ENCODE measurements at regions not wholly inside any gene's neighbourhood (a gene's known extent, or its start where the extent isn't known, plus 50 kb on each side); places are given as distances from the start of the nearest gene placed in this dataset.

DNA sequence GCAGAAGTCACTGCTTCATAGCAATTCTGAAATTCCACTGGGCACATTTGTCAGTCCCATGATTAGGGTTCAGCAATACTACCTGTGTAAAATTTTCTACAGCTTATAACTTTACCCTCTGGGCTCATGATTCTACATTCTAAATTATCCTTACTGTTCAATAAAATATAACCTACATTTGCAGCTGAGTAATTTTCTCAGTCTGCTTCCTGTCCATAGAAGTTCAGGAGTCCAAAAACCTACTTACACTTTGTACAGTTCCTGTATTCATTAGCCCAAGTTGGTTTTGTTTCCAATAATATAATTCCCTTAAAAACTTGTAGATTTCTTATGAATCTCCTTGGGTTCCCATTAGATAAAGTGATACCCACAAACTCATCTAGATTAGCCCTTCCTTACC lies 295.3 kb downstream of the SP3 start:
- ATAC-seq: no peak
- intact Hi-C loops (cut with DNase I): no loop called here
- TF ChIP-seq, protein P1, sequence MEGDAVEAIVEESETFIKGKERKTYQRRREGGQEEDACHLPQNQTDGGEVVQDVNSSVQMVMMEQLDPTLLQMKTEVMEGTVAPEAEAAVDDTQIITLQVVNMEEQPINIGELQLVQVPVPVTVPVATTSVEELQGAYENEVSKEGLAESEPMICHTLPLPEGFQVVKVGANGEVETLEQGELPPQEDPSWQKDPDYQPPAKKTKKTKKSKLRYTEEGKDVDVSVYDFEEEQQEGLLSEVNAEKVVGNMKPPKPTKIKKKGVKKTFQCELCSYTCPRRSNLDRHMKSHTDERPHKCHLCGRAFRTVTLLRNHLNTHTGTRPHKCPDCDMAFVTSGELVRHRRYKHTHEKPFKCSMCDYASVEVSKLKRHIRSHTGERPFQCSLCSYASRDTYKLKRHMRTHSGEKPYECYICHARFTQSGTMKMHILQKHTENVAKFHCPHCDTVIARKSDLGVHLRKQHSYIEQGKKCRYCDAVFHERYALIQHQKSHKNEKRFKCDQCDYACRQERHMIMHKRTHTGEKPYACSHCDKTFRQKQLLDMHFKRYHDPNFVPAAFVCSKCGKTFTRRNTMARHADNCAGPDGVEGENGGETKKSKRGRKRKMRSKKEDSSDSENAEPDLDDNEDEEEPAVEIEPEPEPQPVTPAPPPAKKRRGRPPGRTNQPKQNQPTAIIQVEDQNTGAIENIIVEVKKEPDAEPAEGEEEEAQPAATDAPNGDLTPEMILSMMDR (IDR thresholded peaks at IDR 0.05): no peak
- TF ChIP-seq POLR2A (IDR thresholded peaks at IDR 0.05): no peak
- H3K9me3 ChIP-seq: no peaks in the 10 kb centered on the region
- no peaks in the 10 kb centered on the region for H3K4me1 ChIP-seq
- no peak overlapping the region for H3K4me3 ChIP-seq
- no peak for DNase-seq
- H3K27me3 ChIP-seq: peaks cover 0 to 6% of the 10 kb centered on the region in 2 donors
- no peaks in the 10 kb centered on the region for H3K36me3 ChIP-seq
- no peak overlapping the region for H3K27ac ChIP-seq

DNA sequence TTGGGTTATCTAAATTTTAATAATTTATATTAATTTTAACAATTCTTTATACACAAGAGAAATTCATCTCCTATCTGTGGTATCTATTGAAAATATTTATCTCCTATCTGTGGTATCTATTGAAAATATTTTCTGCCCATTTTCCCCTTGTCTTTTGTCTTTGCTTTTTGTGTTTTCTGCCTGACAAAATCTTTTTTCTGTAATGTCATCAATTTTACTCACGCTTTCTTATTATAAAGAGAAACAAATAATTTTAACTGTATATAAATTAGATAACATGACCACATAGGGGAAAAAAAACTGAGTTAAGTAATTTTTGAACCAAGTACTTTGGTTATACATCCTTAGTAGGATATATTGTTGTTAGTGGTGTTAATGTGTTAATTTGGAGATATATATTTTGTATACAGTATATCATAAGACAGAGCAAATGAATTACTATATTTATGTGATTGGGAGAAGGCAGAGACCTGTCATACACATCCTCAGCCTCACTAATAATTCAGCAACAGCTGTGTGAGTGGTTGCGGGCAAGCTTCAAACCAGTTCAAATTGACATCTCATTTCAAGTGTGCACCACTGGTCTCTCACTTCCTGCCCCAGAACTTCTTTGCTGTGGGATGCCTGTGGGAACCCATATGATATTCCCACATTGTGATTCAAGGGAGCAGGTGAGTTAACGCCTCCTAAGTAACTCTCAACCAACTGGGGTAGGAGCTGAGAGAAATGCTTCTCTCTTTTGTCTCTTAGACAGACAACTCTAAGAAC lies 292.4 kb downstream of the SP3 start:
- no peaks in the 10 kb centered on the region for H3K4me1 ChIP-seq
- no peaks in the 10 kb centered on the region for H3K9me3 ChIP-seq
- H3K27ac ChIP-seq: no peak overlapping the region
- no peak for DNase-seq
- no peak overlapping the region for H3K4me3 ChIP-seq
- peaks cover 0 to 6% of the 10 kb centered on the region in 2 donors for H3K27me3 ChIP-seq
- ATAC-seq: no peak
- WGBS (ENCODE audit: insufficient coverage, low coverage, low lambda C conversion rate, missing lambda C conversion rate): 90% methylated on average over 2 of the region's 3 CpGs
- TF ChIP-seq, protein P1 (IDR thresholded peaks at IDR 0.05): no peak
- TF ChIP-seq POLR2A (IDR thresholded peaks at IDR 0.05): no peak
- intact Hi-C loops (cut with DNase I): no loop called here
- H3K36me3 ChIP-seq: no peaks in the 10 kb centered on the region

DNA sequence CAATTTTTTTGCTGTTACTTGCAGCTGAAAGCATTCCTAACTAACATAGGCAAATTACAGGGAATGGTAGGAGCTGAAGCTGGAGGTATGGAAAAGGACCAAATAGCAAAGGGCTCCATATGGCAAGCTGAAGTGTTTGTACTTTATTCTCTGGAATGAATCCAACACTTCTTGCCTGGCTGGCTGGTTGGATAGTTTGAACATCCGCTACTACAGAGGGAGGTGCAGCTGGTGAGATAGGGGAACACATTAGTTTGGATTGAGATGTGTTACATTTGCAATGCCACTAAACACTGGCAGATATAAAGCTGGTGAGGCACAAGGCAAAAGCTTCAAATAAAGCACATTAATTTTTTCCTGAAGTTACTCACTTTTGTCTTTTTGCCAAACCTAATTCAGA lies 291.5 kb downstream of the SP3 start:
- Histone ChIP-seq H3K4me3 (no peak overlapping the region), H3K36me3 (no peaks in the 10 kb centered on the region), H3K27me3 (peaks cover 0 to 6% of the 10 kb centered on the region in 2 donors), H3K4me1 (no peaks in the 10 kb centered on the region), H3K9me3 (no peaks in the 10 kb centered on the region), H3K27ac (no peak overlapping the region)
- TF ChIP-seq POLR2A (IDR thresholded peaks at IDR 0.05): no peak
- TF ChIP-seq, protein P1 (IDR thresholded peaks at IDR 0.05): no peak
- intact Hi-C loops (cut with DNase I): no loop called here
- DNase-seq (no peak), ATAC-seq (no peak)
- 71% methylated on average over 1 of the region's 1 CpG for WGBS (ENCODE audit: insufficient coverage, low coverage, low lambda C conversion rate, missing lambda C conversion rate)

DNA sequence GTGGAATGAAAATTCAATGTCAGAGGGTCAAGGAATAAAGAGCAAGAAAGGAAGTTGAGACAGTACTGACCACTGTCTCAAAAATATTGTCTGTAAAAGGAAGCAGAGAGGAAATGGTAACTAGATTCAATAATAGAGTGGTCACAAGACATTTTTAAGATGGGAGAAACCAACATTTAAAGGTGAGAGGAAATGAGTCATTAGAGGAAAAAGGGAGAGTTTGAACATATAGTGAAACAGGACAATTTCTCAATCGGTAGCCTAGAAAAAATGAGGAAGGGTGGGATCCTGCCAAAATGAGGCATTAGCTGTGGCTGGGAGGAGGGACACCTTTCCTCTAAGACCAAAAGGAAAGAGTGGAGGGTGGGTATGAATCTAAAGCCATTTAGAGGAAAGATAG lies 288.5 kb downstream of the SP3 start:
- H3K9me3 ChIP-seq: no peaks in the 10 kb centered on the region
- H3K36me3 ChIP-seq: no peaks in the 10 kb centered on the region
- intact Hi-C loops (cut with DNase I): no loop called here
- H3K4me1 ChIP-seq: no peaks in the 10 kb centered on the region
- no peak overlapping the region for H3K4me3 ChIP-seq
- H3K27me3 ChIP-seq: peaks cover 0 to 5% of the 10 kb centered on the region in 2 donors
- ATAC-seq (no peak), DNase-seq (no peak)
- TF ChIP-seq, protein P1 (IDR thresholded peaks at IDR 0.05): no peak
- TF ChIP-seq POLR2A (IDR thresholded peaks at IDR 0.05): no peak
- H3K27ac ChIP-seq: no peak overlapping the region
- WGBS (ENCODE audit: insufficient coverage, low coverage, low lambda C conversion rate, missing lambda C conversion rate): 39% methylated on average over 1 of the region's 1 CpG

Measured in right lobe of liver (tissue), 6 donors.